Spinal cord (tissue), 9 donors: ENCODE measurements at regions not wholly inside any gene's neighbourhood (a gene's known extent, or its start where the extent isn't known, plus 50 kb on each side); places are given as distances from the start of the nearest gene placed in this dataset.

Source experiments
- DNase-seq, 6 donors: peaks; one replicate each; pipeline versions ENCODE4 v3.0.0 to v3.0.0-alpha.2; 2013 to 2015; ENCODE audit warnings: low spot score in 6 of 6, low read depth in 4 of 6
- H3K27ac ChIP-seq: one replicate; pipeline ENCODE4 v1.5.1; 2013; ENCODE audit warnings: low read depth, low read length, control low read depth
- H3K27me3 ChIP-seq: one replicate; pipeline ENCODE4 v1.6.1; 2013; ENCODE audit warnings: low read length; ENCODE audit not compliant: control insufficient read depth, insufficient read depth
- H3K36me3 ChIP-seq: one replicate; pipeline ENCODE4 v1.6.1; 2013; ENCODE audit warnings: low read length; ENCODE audit not compliant: control insufficient read depth, insufficient read depth
- H3K4me1 ChIP-seq: one replicate; pipeline ENCODE4 v1.6.1; 2013; ENCODE audit warnings: low read length; ENCODE audit not compliant: control insufficient read depth, insufficient read depth
- H3K4me3 ChIP-seq: one replicate; pipeline ENCODE4 v1.5.1; 2013; ENCODE audit warnings: low read depth, low read length, control low read depth
- H3K9me3 ChIP-seq: one replicate; pipeline ENCODE4 v1.6.1; 2013; ENCODE audit warnings: low read length; ENCODE audit not compliant: control insufficient read depth, insufficient read depth
- WGBS: methylation state at CpG from one replicate; pipeline ENCODE4 v1.1.5; 2013; ENCODE audit warnings: missing lambda C conversion rate; ENCODE audit not compliant: insufficient coverage; 5-methylcytosine and 5-hydroxymethylcytosine counted together
- donor health status: healthy.

GRCh38 chr18:60794802-60795201 is 422.2 kb upstream of the MC4R start:
- no peaks in the 10 kb centered on the region for H3K27me3 ChIP-seq
- H3K4me1 ChIP-seq = no peaks in the 10 kb centered on the region
- DNase-seq = no peak
- no peak overlapping the region for H3K4me3 ChIP-seq
- H3K27ac ChIP-seq = no peak overlapping the region
- WGBS = 78% methylated on average over 4 of the region's 5 CpGs
- H3K9me3 ChIP-seq = no peaks in the 10 kb centered on the region
- H3K36me3 ChIP-seq = no peaks in the 10 kb centered on the region

- Histone ChIP-seq H3K36me3 (no peaks in the 10 kb centered on the region), H3K27ac (no peak overlapping the region), H3K27me3 (no peaks in the 10 kb centered on the region), H3K4me1 (no peaks in the 10 kb centered on the region), H3K9me3 (no peaks in the 10 kb centered on the region), H3K4me3 (no peak overlapping the region)
- DNase-seq = peak in 1 of 6 donors; percentile 45
- WGBS = no CpG with 5 or more reads among the region's 3 CpGs
These were observed 431.8 kb upstream of the MC4R start for GRCh38 chr18:60804415-60804814.

GRCh38 chr18:60809937-60810336 is 437.4 kb upstream of the MC4R start:
- H3K36me3 ChIP-seq = no peaks in the 10 kb centered on the region
- no peaks in the 10 kb centered on the region for H3K9me3 ChIP-seq
- H3K27ac ChIP-seq = no peak overlapping the region
- no peak overlapping the region for H3K4me3 ChIP-seq
- no peaks in the 10 kb centered on the region for H3K27me3 ChIP-seq
- H3K4me1 ChIP-seq = no peaks in the 10 kb centered on the region
- peak in 1 of 6 donors; percentile 61 for DNase-seq
- WGBS = 75% methylated on average over 1 of the region's 2 CpGs

- Histone ChIP-seq H3K36me3 (no peaks in the 10 kb centered on the region), H3K27ac (no peak overlapping the region)
- no CpG with 5 or more reads among the region's 2 CpGs for WGBS
These were observed 440.3 kb upstream of the MC4R start for GRCh38 chr18:60812921-60813320.

GRCh38 chr18:60826346-60826745 is 453.8 kb upstream of the MC4R start:
- H3K27me3 ChIP-seq = no peaks in the 10 kb centered on the region
- no peaks in the 10 kb centered on the region for H3K36me3 ChIP-seq
- no peaks in the 10 kb centered on the region for H3K4me1 ChIP-seq
- no peak for DNase-seq
- no peak overlapping the region for H3K4me3 ChIP-seq
- H3K9me3 ChIP-seq = no peaks in the 10 kb centered on the region
- H3K27ac ChIP-seq = no peak overlapping the region
- WGBS = no CpG with 5 or more reads among the region's 2 CpGs

More at GRCh38 chr18:60812921-60813320, 440.3 kb upstream of the MC4R start:
- no peak overlapping the region for H3K4me3 ChIP-seq
- DNase-seq = no peak
- no peaks in the 10 kb centered on the region for H3K27me3 ChIP-seq
- no peaks in the 10 kb centered on the region for H3K9me3 ChIP-seq
- no peaks in the 10 kb centered on the region for H3K4me1 ChIP-seq

GRCh38 chr18:60831971-60832370 is 459.4 kb upstream of the MC4R start:
- Histone ChIP-seq H3K27ac (no peak overlapping the region), H3K36me3 (no peaks in the 10 kb centered on the region), H3K27me3 (no peaks in the 10 kb centered on the region), H3K4me3 (no peak overlapping the region), H3K9me3 (no peaks in the 10 kb centered on the region), H3K4me1 (no peaks in the 10 kb centered on the region)
- WGBS = no CpG with 5 or more reads among the region's 1 CpG
- DNase-seq = no peak

GRCh38 chr18:60838677-60839076 is 466.1 kb upstream of the MC4R start:
- Histone ChIP-seq H3K4me1 (no peaks in the 10 kb centered on the region), H3K9me3 (no peaks in the 10 kb centered on the region), H3K36me3 (no peaks in the 10 kb centered on the region), H3K27ac (no peak overlapping the region), H3K27me3 (no peaks in the 10 kb centered on the region), H3K4me3 (no peak overlapping the region)
- peak in 1 of 6 donors; percentile 23 for DNase-seq

GRCh38 chr18:60846396-60846795 is 473.8 kb upstream of the MC4R start:
- Histone ChIP-seq H3K36me3 (no peaks in the 10 kb centered on the region), H3K27ac (no peak overlapping the region), H3K4me1 (no peaks in the 10 kb centered on the region), H3K27me3 (no peaks in the 10 kb centered on the region), H3K9me3 (no peaks in the 10 kb centered on the region), H3K4me3 (no peak overlapping the region)
- no peak for DNase-seq
- WGBS = 82% methylated on average over 2 of the region's 6 CpGs

- Histone ChIP-seq H3K9me3 (no peaks in the 10 kb centered on the region), H3K4me3 (no peak overlapping the region), H3K36me3 (no peaks in the 10 kb centered on the region), H3K4me1 (no peaks in the 10 kb centered on the region), H3K27ac (no peak overlapping the region), H3K27me3 (no peaks in the 10 kb centered on the region)
- no peak for DNase-seq
- 56% methylated on average over 1 of the region's 3 CpGs for WGBS
These were observed 474.9 kb upstream of the MC4R start for GRCh38 chr18:60847517-60847916.

GRCh38 chr18:60861575-60861974 is 471.7 kb upstream of the CDH20 start:
- no peak for DNase-seq
- Histone ChIP-seq H3K9me3 (no peaks in the 10 kb centered on the region), H3K4me3 (no peak overlapping the region), H3K4me1 (peaks cover 2% of the 10 kb centered on the region), H3K36me3 (no peaks in the 10 kb centered on the region), H3K27me3 (no peaks in the 10 kb centered on the region), H3K27ac (no peak overlapping the region)
